DOHH2 (cell line): ENCODE measurements at regions not wholly inside any gene's neighbourhood (a gene's known extent, or its start where the extent isn't known, plus 50 kb on each side); places are given as distances from the start of the nearest gene placed in this dataset.

Experiments
- CTCF ChIP-seq: fragments of 200-600 bp; sonication (generic); IDR thresholded peaks from one replicate; pipeline ENCODE4 v1.5.1; 2014; ENCODE audit warnings: antibody characterized with exemption, mild to moderate bottlenecking, low read depth, low read length; ENCODE audit not compliant: poor library complexity, severe bottlenecking
- EZH2phosphoT487 ChIP-seq: fragments of 200-600 bp; sonication (generic); IDR thresholded peaks from 2 replicates; pipeline ENCODE4 v1.6.1; 2017; ENCODE audit warnings: borderline replicate concordance, mild to moderate bottlenecking, antibody characterized with exemption, low read length, moderate library complexity, mixed read lengths

- TF ChIP-seq EZH2phosphoT487 (no peak), CTCF (no peak)
Measured at GRCh38 chr5:63794979-63795378, 167.3 kb downstream of the HTR1A start.
